ENCODE measurements at regions not wholly inside any gene's neighbourhood (a gene's known extent, or its start where the extent isn't known, plus 50 kb on each side); places are given as distances from the start of the nearest gene placed in this dataset.

- H3K9me3 Mint-ChIP-seq, result no peaks in the 10 kb centered on the region
- no peak overlapping the region for H3K27ac Mint-ChIP-seq
- no peaks in the 10 kb centered on the region for H3K36me3 Mint-ChIP-seq (ENCODE audit: low read depth)
- H3K4me1 Mint-ChIP-seq (ENCODE audit: low read depth), result no peaks in the 10 kb centered on the region
- no peak overlapping the region for H3K4me3 Mint-ChIP-seq
- H3K27me3 Mint-ChIP-seq, result no peaks in the 10 kb centered on the region
- no peak for DNase-seq
Measured at GRCh38 chr10:128245026-128245425, 118.8 kb upstream of the MKI67 start.

- H3K36me3 Mint-ChIP-seq (ENCODE audit: low read depth), result no peaks in the 10 kb centered on the region
- no peaks in the 10 kb centered on the region for H3K9me3 Mint-ChIP-seq
- H3K27ac Mint-ChIP-seq, result no peak overlapping the region
- no peak overlapping the region for H3K4me3 Mint-ChIP-seq
- no peaks in the 10 kb centered on the region for H3K27me3 Mint-ChIP-seq
- no peaks in the 10 kb centered on the region for H3K4me1 Mint-ChIP-seq (ENCODE audit: low read depth)
- DNase-seq, result no peak
Measured at GRCh38 chr10:128247576-128247975, 121.4 kb upstream of the MKI67 start.

GRCh38 chr10:128254476-128254875 lies 128.3 kb upstream of the MKI67 start:
- no peak overlapping the region for H3K4me3 Mint-ChIP-seq
- H3K4me1 Mint-ChIP-seq (ENCODE audit: low read depth), result peaks cover 4% of the 10 kb centered on the region
- no peaks in the 10 kb centered on the region for H3K9me3 Mint-ChIP-seq
- DNase-seq, result no peak
- no peaks in the 10 kb centered on the region for H3K36me3 Mint-ChIP-seq (ENCODE audit: low read depth)
- no peak overlapping the region for H3K27ac Mint-ChIP-seq
- peaks cover 3% of the 10 kb centered on the region for H3K27me3 Mint-ChIP-seq

- H3K36me3 Mint-ChIP-seq (ENCODE audit: low read depth), result no peaks in the 10 kb centered on the region
- peaks cover 4% of the 10 kb centered on the region for H3K4me1 Mint-ChIP-seq (ENCODE audit: low read depth)
- H3K27ac Mint-ChIP-seq, result no peak overlapping the region
- no peaks in the 10 kb centered on the region for H3K9me3 Mint-ChIP-seq
- no peak overlapping the region for H3K4me3 Mint-ChIP-seq
- peaks cover 14% of the 10 kb centered on the region for H3K27me3 Mint-ChIP-seq
- no peak for DNase-seq
Measured at GRCh38 chr10:128257428-128257827, 131.2 kb upstream of the MKI67 start.

GRCh38 chr10:128258421-128258976 lies 132.3 kb upstream of the MKI67 start:
- Mint-ChIP-seq H3K27me3 (peaks cover 21% of the 10 kb centered on the region), H3K27ac (no peak overlapping the region), H3K9me3 (no peaks in the 10 kb centered on the region), H3K36me3 (ENCODE audit: low read depth) (no peaks in the 10 kb centered on the region), H3K4me1 (ENCODE audit: low read depth) (peaks cover 4% of the 10 kb centered on the region), H3K4me3 (no peak overlapping the region)
- DNase-seq, result no peak

GRCh38 chr10:128263891-128264688 lies 137.9 kb upstream of the MKI67 start:
- H3K27me3 Mint-ChIP-seq, result peaks cover 70% of the 10 kb centered on the region
- no peaks in the 10 kb centered on the region for H3K4me1 Mint-ChIP-seq (ENCODE audit: low read depth)
- no peak overlapping the region for H3K4me3 Mint-ChIP-seq
- no peaks in the 10 kb centered on the region for H3K36me3 Mint-ChIP-seq (ENCODE audit: low read depth)
- H3K27ac Mint-ChIP-seq, result no peak overlapping the region
- H3K9me3 Mint-ChIP-seq, result no peaks in the 10 kb centered on the region
- peak; percentile 58 for DNase-seq

- Mint-ChIP-seq H3K27ac (no peak overlapping the region), H3K4me1 (ENCODE audit: low read depth) (no peaks in the 10 kb centered on the region), H3K27me3 (peaks cover 78% of the 10 kb centered on the region), H3K9me3 (no peaks in the 10 kb centered on the region), H3K36me3 (ENCODE audit: low read depth) (no peaks in the 10 kb centered on the region), H3K4me3 (no peak overlapping the region)
- DNase-seq, result no peak
Measured at GRCh38 chr10:128265596-128265995, 139.4 kb upstream of the MKI67 start.

- Mint-ChIP-seq H3K4me3 (no peak overlapping the region), H3K9me3 (no peaks in the 10 kb centered on the region)
Measured at GRCh38 chr10:128267581-128267980, 141.4 kb upstream of the MKI67 start.

GRCh38 chr10:128268015-128268722 lies 141.9 kb upstream of the MKI67 start:
- no peaks in the 10 kb centered on the region for H3K9me3 Mint-ChIP-seq
- H3K4me1 Mint-ChIP-seq (ENCODE audit: low read depth), result no peaks in the 10 kb centered on the region
- H3K27ac Mint-ChIP-seq, result no peak overlapping the region
- DNase-seq, result no peak
- no peaks in the 10 kb centered on the region for H3K36me3 Mint-ChIP-seq (ENCODE audit: low read depth)
- peaks cover 78% of the 10 kb centered on the region for H3K27me3 Mint-ChIP-seq
- no peak overlapping the region for H3K4me3 Mint-ChIP-seq

More at GRCh38 chr10:128267581-128267980, 141.4 kb upstream of the MKI67 start:
- Mint-ChIP-seq H3K36me3 (ENCODE audit: low read depth) (no peaks in the 10 kb centered on the region), H3K27me3 (peaks cover 77% of the 10 kb centered on the region), H3K27ac (no peak overlapping the region), H3K4me1 (ENCODE audit: low read depth) (no peaks in the 10 kb centered on the region)
- no peak for DNase-seq

GRCh38 chr10:128274938-128275337 lies 148.7 kb upstream of the MKI67 start:
- H3K27me3 Mint-ChIP-seq, result peaks cover 68% of the 10 kb centered on the region
- no peaks in the 10 kb centered on the region for H3K9me3 Mint-ChIP-seq
- peak overlapping the region; percentile 48 for H3K4me3 Mint-ChIP-seq
- no peaks in the 10 kb centered on the region for H3K36me3 Mint-ChIP-seq (ENCODE audit: low read depth)
- DNase-seq, result no peak
- no peak overlapping the region for H3K27ac Mint-ChIP-seq
- H3K4me1 Mint-ChIP-seq (ENCODE audit: low read depth), result peaks cover 11% of the 10 kb centered on the region

GRCh38 chr10:128275388-128276177 lies 149.4 kb upstream of the MKI67 start:
- H3K4me3 Mint-ChIP-seq, result peak overlapping the region; percentile 48
- H3K4me1 Mint-ChIP-seq (ENCODE audit: low read depth), result peaks cover 11% of the 10 kb centered on the region
- DNase-seq, result no peak
- no peaks in the 10 kb centered on the region for H3K36me3 Mint-ChIP-seq (ENCODE audit: low read depth)
- H3K27me3 Mint-ChIP-seq, result peaks cover 62% of the 10 kb centered on the region
- no peaks in the 10 kb centered on the region for H3K9me3 Mint-ChIP-seq
- H3K27ac Mint-ChIP-seq, result no peak overlapping the region

- Mint-ChIP-seq H3K9me3 (no peaks in the 10 kb centered on the region), H3K27me3 (peaks cover 52% of the 10 kb centered on the region), H3K4me3 (no peak overlapping the region), H3K27ac (no peak overlapping the region), H3K36me3 (ENCODE audit: low read depth) (no peaks in the 10 kb centered on the region), H3K4me1 (ENCODE audit: low read depth) (peaks cover 11% of the 10 kb centered on the region)
- no peak for DNase-seq
Measured at GRCh38 chr10:128277267-128277840, 151.1 kb upstream of the MKI67 start.

- Mint-ChIP-seq H3K27ac (no peak overlapping the region), H3K4me3 (no peak overlapping the region), H3K9me3 (no peaks in the 10 kb centered on the region), H3K27me3 (peaks cover 44% of the 10 kb centered on the region), H3K4me1 (ENCODE audit: low read depth) (peaks cover 11% of the 10 kb centered on the region), H3K36me3 (ENCODE audit: low read depth) (no peaks in the 10 kb centered on the region)
- no peak for DNase-seq
Measured at GRCh38 chr10:128278362-128278761, 152.1 kb upstream of the MKI67 start.

- Mint-ChIP-seq H3K36me3 (ENCODE audit: low read depth) (no peaks in the 10 kb centered on the region), H3K27ac (no peak overlapping the region), H3K4me1 (ENCODE audit: low read depth) (peaks cover 4% of the 10 kb centered on the region), H3K9me3 (no peaks in the 10 kb centered on the region), H3K27me3 (peaks cover 33% of the 10 kb centered on the region), H3K4me3 (no peak overlapping the region)
- no peak for DNase-seq
Measured at GRCh38 chr10:128280271-128280670, 154.0 kb upstream of the MKI67 start.

Measured in activated T-cell treated with anti-CD3 and anti-CD28 coated beads, Interleukin-2, amount 50 U/mL, for 24 hours (primary cell).